Endothelial cell of umbilical vein (primary cell): ENCODE measurements at regions not wholly inside any gene's neighbourhood (a gene's known extent, or its start where the extent isn't known, plus 50 kb on each side); places are given as distances from the start of the nearest gene placed in this dataset.

Experiments
- BruUV-seq: library from RNA; stranded (reverse); fragments of 400-500 nt; replicated peaks from 2 replicates; lab custom pipeline; 2021; lab: Mats Ljungman, UMichigan
- CTCF ChIA-PET: fragments of 300-600, 350-600 bp; sonication (Branson Sonifier 250); formaldehyde crosslinking; loops from one replicate; lab custom pipeline; 2021; ENCODE audit warnings: antibody characterized with exemption, inconsistent platforms; lab: Charles Lee
- POLR2A ChIA-PET: fragments of 300-600, 350-600 bp; sonication (Branson Sonifier 250); formaldehyde crosslinking; loops from one replicate; lab custom pipeline; 2021; ENCODE audit warnings: antibody characterized with exemption, inconsistent platforms; lab: Charles Lee
- DNase-seq: peaks from one replicate; pipeline ENCODE4 v3.0.0-alpha.2; 2011; ENCODE audit warnings: low read depth, low spot score
- FAIRE-seq: peaks from 2 replicates; lab custom pipeline; 2011; peaks lifted over from hg19 to GRCh38; lab: Jason Lieb, UNC
- H2AFZ ChIP-seq: 2 replicates; pipeline ENCODE4 v1.6.0; 2012; ENCODE audit warnings: low read depth, low read length, control low read depth, inconsistent platforms
- H3K27ac ChIP-seq: 2 replicates; pipeline ENCODE4 v1.5.1; 2011; ENCODE audit warnings: low read depth, mild to moderate bottlenecking, control low read depth, low read length, moderate library complexity; ENCODE audit not compliant: insufficient read depth
- H3K27me3 ChIP-seq, 2 experiments: 2 replicates each; pipeline versions ENCODE4 v1.6.0 to v1.6.1; 2011; ENCODE audit warnings: low read length in 2 of 2, mixed read lengths in 1 of 2; ENCODE audit not compliant: control insufficient read depth in 2 of 2, insufficient read depth in 2 of 2
- H3K36me3 ChIP-seq, 2 experiments: 2 replicates in 1 of 2; 3 replicates in 1 of 2; pipeline ENCODE4 v1.5.1; 2011; ENCODE audit warnings: low read length in 2 of 2, mild to moderate bottlenecking in 1 of 2, moderate library complexity in 1 of 2; ENCODE audit not compliant: control insufficient read depth in 2 of 2, insufficient read depth in 2 of 2; ENCODE audit errors: extremely low read depth in 1 of 2
- H3K4me1 ChIP-seq: 3 replicates; pipeline ENCODE4 v1.5.1; 2011; ENCODE audit warnings: mild to moderate bottlenecking, low read length; ENCODE audit not compliant: control insufficient read depth, insufficient read depth; ENCODE audit errors: extremely low read depth
- H3K4me2 ChIP-seq: 2 replicates; pipeline ENCODE4 v1.6.1; 2011; ENCODE audit warnings: low read length, control low read depth, mixed read lengths; ENCODE audit not compliant: insufficient read depth
- H3K4me3 ChIP-seq, 3 experiments: fragments of 200-600 bp in 1 of 3; sonication (generic), shearing (Covaris generic) in 1 of 3; replicated peaks in 1 of 3; 2 replicates each; pipeline ENCODE4 v1.5.1; 2011 to 2016; ENCODE audit warnings: control low read depth in 3 of 3, low read length in 3 of 3, mild to moderate bottlenecking in 2 of 3, inconsistent platforms in 1 of 3, low read depth in 1 of 3, moderate library complexity in 1 of 3; ENCODE audit not compliant: insufficient read depth in 1 of 3
- H3K79me2 ChIP-seq: 2 replicates; pipeline ENCODE4 v1.6.0; 2012; ENCODE audit warnings: low read length, inconsistent platforms; ENCODE audit not compliant: control insufficient read depth, insufficient read depth
- H3K9ac ChIP-seq: replicated peaks from 2 replicates; pipeline ENCODE3; 2011; ENCODE audit warnings: low read length, control low read depth; ENCODE audit not compliant: insufficient read depth; ENCODE audit errors: extremely low read depth
- H3K9me1 ChIP-seq: replicated peaks from 3 replicates; pipeline ENCODE4 v1.6.0; 2011; ENCODE audit warnings: mild to moderate bottlenecking, low read length; ENCODE audit not compliant: control insufficient read depth, insufficient read depth; ENCODE audit errors: extremely low read depth
- H3K9me3 ChIP-seq: replicated peaks from 2 replicates; pipeline ENCODE4 v1.5.1; 2012; ENCODE audit warnings: low read length, inconsistent platforms; ENCODE audit not compliant: control insufficient read depth, insufficient read depth
- H4K20me1 ChIP-seq: replicated peaks from 2 replicates; pipeline ENCODE3; 2011; ENCODE audit warnings: mild to moderate bottlenecking, low read length; ENCODE audit not compliant: control insufficient read depth, insufficient read depth; ENCODE audit errors: extremely low read depth
- CTCF ChIP-seq, 2 donors: IDR thresholded peaks; 1 replicate in 1 of 2; 2 replicates in 1 of 2; pipeline ENCODE4 v1.5.1; 2011; ENCODE audit warnings: low read length in 2 of 2, mild to moderate bottlenecking in 2 of 2, moderate library complexity in 2 of 2, control low read depth in 1 of 2, inconsistent platforms in 1 of 2, low read depth in 1 of 2; ENCODE audit not compliant: insufficient read depth in 1 of 2; ENCODE audit errors: extremely low read depth in 1 of 2
- EZH2 ChIP-seq: IDR thresholded peaks from 2 replicates; pipeline ENCODE4 v1.6.1; 2012; ENCODE audit warnings: borderline replicate concordance, low read depth, mild to moderate bottlenecking, moderate library complexity, low read length, inconsistent platforms; ENCODE audit not compliant: severe bottlenecking
- FOS ChIP-seq: IDR thresholded peaks from 2 replicates; pipeline ENCODE4 v1.6.1; 2011; ENCODE audit warnings: mild to moderate bottlenecking, low read length, moderate library complexity, borderline replicate concordance; ENCODE audit not compliant: insufficient read depth
- GATA2 ChIP-seq: IDR thresholded peaks from 2 replicates; pipeline ENCODE4 v1.7.0; 2011; ENCODE audit warnings: low read depth, mild to moderate bottlenecking, moderate library complexity, mixed read lengths, low read length; ENCODE audit not compliant: insufficient read length, insufficient read depth
- JUN ChIP-seq: IDR thresholded peaks from 2 replicates; pipeline ENCODE4 v1.6.1; 2011; ENCODE audit warnings: borderline replicate concordance, low read depth; ENCODE audit not compliant: insufficient read length, insufficient read depth
- MAX ChIP-seq: IDR thresholded peaks from 2 replicates; pipeline ENCODE4 v1.6.1; 2011; ENCODE audit not compliant: insufficient read depth, insufficient read length
- MYC ChIP-seq: IDR thresholded peaks from one replicate; pipeline ENCODE4 v1.6.1; 2011; ENCODE audit warnings: mild to moderate bottlenecking, low read depth, low read length
- POLR2A ChIP-seq: IDR thresholded peaks from 2 replicates; pipeline ENCODE4 v1.6.1; 2012; ENCODE audit warnings: low read depth, mild to moderate bottlenecking, control low read depth, low read length
- POLR2AphosphoS5 ChIP-seq: IDR thresholded peaks from 2 replicates; pipeline ENCODE4 v1.6.1; 2012; ENCODE audit warnings: low read depth, mild to moderate bottlenecking, control low read depth, low read length, moderate library complexity; ENCODE audit not compliant: insufficient read depth
- dilution Hi-C: fragments of 300-500 bp; cut with MboI; formaldehyde crosslinking; loops from one replicate; pipeline ENCODE4 v1.15.0; 2019; ENCODE audit warnings: low sequenced_read_pairs; ENCODE audit not compliant: extremely low pct_ligation_motif_present
- intact Hi-C: fragments of 100-400 bp; cut with micrococcal nuclease; formaldehyde crosslinking; loops from one replicate; pipeline ENCODE4 v1.10.0; 2022

- H3K36me3 ChIP-seq, result no peaks in the 10 kb centered on the region
- BruUV-seq, result no TSS peak
- H3K79me2 ChIP-seq, result no peaks in the 10 kb centered on the region
- ChIA-PET POLR2A (no interaction called here), CTCF (no interaction called here)
- no peaks in the 10 kb centered on the region for H4K20me1 ChIP-seq
- H2AFZ ChIP-seq, result no peak overlapping the region
- no peaks in the 10 kb centered on the region for H3K27me3 ChIP-seq
- no peaks in the 10 kb centered on the region for H3K4me1 ChIP-seq
- DNase-seq (no peak), FAIRE-seq (no peak)
- H3K4me2 ChIP-seq, result no peak overlapping the region
- peaks cover 5% of the 10 kb centered on the region for H3K9me3 ChIP-seq
- no peak overlapping the region for H3K4me3 ChIP-seq
- no peaks in the 10 kb centered on the region for H3K9me1 ChIP-seq
- no peak for TF ChIP-seq GATA2
- no peak for TF ChIP-seq POLR2AphosphoS5
- H3K27ac ChIP-seq, result no peak overlapping the region
- dilution Hi-C loops (no loop called here), intact Hi-C loops (no loop called here)
- H3K9ac ChIP-seq, result no peak overlapping the region
Observed at GRCh38 chr15:23851921-23852320, 164.8 kb upstream of the NDN start.

- no peaks in the 10 kb centered on the region for H3K79me2 ChIP-seq
- no peaks in the 10 kb centered on the region for H4K20me1 ChIP-seq
- POLR2A ChIA-PET, result no interaction called here
- no TSS peak for BruUV-seq
- no peaks in the 10 kb centered on the region for H3K4me1 ChIP-seq
- FAIRE-seq (no peak), DNase-seq (no peak)
- no peak overlapping the region for H3K9ac ChIP-seq
- no peak overlapping the region for H2AFZ ChIP-seq
- no peak overlapping the region for H3K4me3 ChIP-seq
- dilution Hi-C loops (no loop called here), intact Hi-C loops (no loop called here)
- H3K36me3 ChIP-seq, result no peaks in the 10 kb centered on the region
- TF ChIP-seq POLR2A (no peak), MAX (no peak), GATA2 (no peak), CTCF (IDR thresholded peaks at IDR 0.05; ENCODE audit: extremely low read depth in 1 of 2, insufficient read depth in 1 of 2, low read depth in 1 of 2, low read length in 2 of 2) (no peak), JUN (no peak), POLR2AphosphoS5 (no peak), MYC (no peak), FOS (no peak), EZH2 (no peak)
- no peak overlapping the region for H3K27ac ChIP-seq
- no peak overlapping the region for H3K4me2 ChIP-seq
- no peaks in the 10 kb centered on the region for H3K27me3 ChIP-seq
- no peaks in the 10 kb centered on the region for H3K9me1 ChIP-seq
- CTCF ChIA-PET, result no interaction called here
- peaks cover 5% of the 10 kb centered on the region for H3K9me3 ChIP-seq
Observed at GRCh38 chr15:23853286-23853685, 166.2 kb upstream of the NDN start.
